Common myeloid progenitor, CD34-positive (primary cell): ENCODE measurements at regions not wholly inside any gene's neighbourhood (a gene's known extent, or its start where the extent isn't known, plus 50 kb on each side); places are given as distances from the start of the nearest gene placed in this dataset.
"Not testable (repeated sequence)": the region's sequence is repeated elsewhere in the genome, so short reads cannot be mapped to it uniquely, and the experiment has no call there.

Experiments
- CTCF ChIA-PET: fragments of 350-600 bp; sonication (Branson Sonifier 250); formaldehyde crosslinking; loops from one replicate; lab custom pipeline; 2021; ENCODE audit warnings: antibody characterized with exemption; lab: Charles Lee
- POLR2A ChIA-PET: fragments of 350-600 bp; sonication (Branson Sonifier 250); formaldehyde crosslinking; loops from one replicate; lab custom pipeline; 2021; ENCODE audit warnings: antibody characterized with exemption; lab: Charles Lee
- DNase-seq, 3 donors: peaks; one replicate each; pipeline versions ENCODE4 v3.0.0 to v3.0.0-alpha.2; 2013
- H3K27ac ChIP-seq, 2 experiments: 1 replicate in 1 of 2; 2 replicates in 1 of 2; pipeline ENCODE4 v1.7.0; 2013; ENCODE audit warnings: inconsistent platforms in 2 of 2, low read length in 2 of 2, mild to moderate bottlenecking in 2 of 2, low read depth in 1 of 2, moderate library complexity in 1 of 2; ENCODE audit not compliant: severe bottlenecking in 2 of 2, insufficient read depth in 1 of 2, poor library complexity in 1 of 2
- H3K27me3 ChIP-seq, 5 experiments: replicated peaks in 2 of 5; 1 replicate in 3 of 5; 2 replicates in 2 of 5; pipeline versions ENCODE4 v1.6.1 to v1.7.0; 2013; ENCODE audit warnings: low read length in 4 of 5, mild to moderate bottlenecking in 2 of 5, moderate library complexity in 2 of 5, inconsistent platforms in 1 of 5; ENCODE audit not compliant: insufficient read depth in 5 of 5, control insufficient read depth in 4 of 5
- H3K36me3 ChIP-seq, 4 experiments: 1 replicate in 2 of 4; 2 replicates in 2 of 4; pipeline versions ENCODE4 v1.6.1 to v1.7.0; 2013; ENCODE audit warnings: low read length in 3 of 4, control low read depth in 1 of 4, mild to moderate bottlenecking in 1 of 4; ENCODE audit not compliant: control insufficient read depth in 4 of 4, insufficient read depth in 4 of 4
- H3K4me1 ChIP-seq, 4 experiments: 1 replicate in 3 of 4; 2 replicates in 1 of 4; pipeline versions ENCODE4 v1.6.1 to v1.7.1; 2013; ENCODE audit warnings: low read length in 3 of 4, mild to moderate bottlenecking in 3 of 4, control low read depth in 1 of 4, inconsistent platforms in 1 of 4, moderate library complexity in 1 of 4; ENCODE audit not compliant: control insufficient read depth in 4 of 4, insufficient read depth in 4 of 4; ENCODE audit errors: control extremely low read depth in 1 of 4
- H3K4me3 ChIP-seq, 7 experiments: 1 replicate in 4 of 7; 2 replicates in 3 of 7; pipeline versions ENCODE4 v1.5.1 to v1.7.0; 2013; ENCODE audit warnings: mild to moderate bottlenecking in 7 of 7, low read length in 6 of 7, moderate library complexity in 6 of 7, inconsistent platforms in 2 of 7, low read depth in 2 of 7, control low read depth in 1 of 7; ENCODE audit not compliant: insufficient read depth in 4 of 7, control insufficient read depth in 1 of 7; ENCODE audit errors: extremely low read depth in 1 of 7
- H3K9me3 ChIP-seq, 5 experiments: 1 replicate in 4 of 5; 2 replicates in 1 of 5; pipeline versions ENCODE4 v1.6.1 to v1.7.1; 2013; ENCODE audit warnings: low read length in 4 of 5, mild to moderate bottlenecking in 2 of 5, inconsistent platforms in 1 of 5, low read depth in 1 of 5, moderate library complexity in 1 of 5; ENCODE audit not compliant: control insufficient read depth in 4 of 5, insufficient read depth in 2 of 5; ENCODE audit errors: control extremely low read depth in 1 of 5
- WGBS: methylation state at CpG from one replicate; pipeline ENCODE4 v1.1.5; 2013; ENCODE audit not compliant: insufficient coverage; 5-methylcytosine and 5-hydroxymethylcytosine counted together

DNA sequence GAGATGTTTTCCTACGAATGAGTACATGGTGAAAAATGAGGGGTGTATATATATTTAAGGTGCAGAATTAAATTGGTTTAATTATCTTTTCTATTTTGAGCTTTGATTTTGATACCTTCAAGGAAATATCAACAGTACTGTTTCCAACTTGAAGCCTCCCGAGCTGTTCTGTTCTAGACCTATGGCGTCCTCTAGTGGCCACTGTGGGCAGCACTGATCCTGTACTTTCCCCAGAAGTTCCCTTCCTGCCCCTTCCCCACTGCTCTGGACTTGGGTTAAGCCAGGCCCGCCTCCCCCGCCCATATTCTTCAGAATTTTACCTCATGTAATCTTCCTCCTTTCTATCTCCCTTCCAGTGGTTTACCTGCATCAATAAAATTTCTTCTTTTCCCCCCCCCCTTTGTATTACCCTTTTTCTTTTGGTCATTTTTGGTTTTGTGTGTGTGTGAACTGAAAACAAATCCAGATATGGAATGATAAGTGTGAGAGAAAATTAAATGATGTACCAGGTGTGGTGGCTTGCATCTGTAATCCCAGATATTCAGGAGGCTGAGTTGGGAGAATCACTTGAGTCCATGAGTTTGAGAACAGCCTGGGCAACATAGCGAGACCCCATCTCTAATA lies 1643.5 kb downstream of the TP53TG3F start:
- Histone ChIP-seq H3K36me3 (no peaks in the 10 kb centered on the region), H3K4me3 (no peak overlapping the region), H3K4me1 (no peaks in the 10 kb centered on the region), H3K9me3 (peaks cover 0 to 3% (median 2%) of the 10 kb centered on the region in 5 experiments), H3K27me3 (no peaks in the 10 kb centered on the region), H3K27ac (no peak overlapping the region)
- no peak for DNase-seq
- ChIA-PET CTCF (no interaction called here), POLR2A (no interaction called here)
- WGBS: 27% methylated on average over 3 of the region's 6 CpGs

DNA sequence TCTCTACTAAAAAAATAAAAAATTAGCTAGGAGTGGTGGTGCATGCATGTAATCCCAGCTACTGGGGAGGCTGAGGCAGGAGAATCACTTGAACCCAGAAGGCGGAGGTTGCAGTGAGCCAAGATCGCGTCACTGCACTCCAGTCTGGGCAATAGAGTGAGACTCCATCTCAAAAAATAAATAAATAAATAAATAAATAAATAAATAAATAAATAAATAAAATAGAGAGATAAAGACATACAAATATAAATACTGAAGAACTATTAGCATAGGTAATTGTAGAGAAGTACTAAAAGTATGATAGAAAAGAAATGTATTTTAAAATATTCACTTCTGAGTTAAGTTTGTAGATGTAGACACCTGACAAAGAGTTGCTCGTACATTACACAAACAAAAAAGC lies 1652.4 kb downstream of the TP53TG3F start:
- POLR2A ChIA-PET: not testable (repeated sequence)
- 83% methylated on average over 1 of the region's 4 CpGs for WGBS

DNA sequence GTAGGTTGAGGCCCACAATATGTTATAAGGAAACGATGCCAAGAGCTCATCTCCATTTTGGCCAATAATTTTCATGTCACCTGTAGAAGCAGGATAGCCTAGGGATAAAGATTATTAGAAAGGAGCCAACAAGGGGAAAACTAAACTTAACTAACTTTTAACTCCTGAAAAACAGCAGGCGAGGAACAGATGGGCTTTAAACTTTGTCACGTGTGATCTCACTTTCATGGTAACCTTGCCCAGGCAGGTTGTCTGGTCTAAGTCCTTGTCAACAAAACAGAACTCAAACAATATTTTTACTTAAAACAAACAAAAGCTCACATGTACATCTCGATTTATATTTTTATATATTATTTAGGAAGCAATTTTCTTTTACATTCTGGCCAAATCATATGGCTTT lies 1672.0 kb downstream of the TP53TG3F start:
- WGBS: 69% methylated on average over 2 of the region's 4 CpGs
- DNase-seq: no peak
- no peaks in the 10 kb centered on the region for H3K36me3 ChIP-seq
- ChIA-PET CTCF (no interaction called here), POLR2A (no interaction called here)
- no peak overlapping the region for H3K4me3 ChIP-seq
- no peaks in the 10 kb centered on the region for H3K27me3 ChIP-seq
- H3K4me1 ChIP-seq: no peaks in the 10 kb centered on the region
- no peaks in the 10 kb centered on the region for H3K9me3 ChIP-seq
- no peak overlapping the region for H3K27ac ChIP-seq

More for the DNA sequence above, 1652.4 kb downstream of the TP53TG3F start:
- CTCF ChIA-PET, H3K27ac ChIP-seq, H3K27me3 ChIP-seq, H3K36me3 ChIP-seq, H3K9me3 ChIP-seq, H3K4me3 ChIP-seq, H3K4me1 ChIP-seq, DNase-seq: not testable (repeated sequence)

DNA sequence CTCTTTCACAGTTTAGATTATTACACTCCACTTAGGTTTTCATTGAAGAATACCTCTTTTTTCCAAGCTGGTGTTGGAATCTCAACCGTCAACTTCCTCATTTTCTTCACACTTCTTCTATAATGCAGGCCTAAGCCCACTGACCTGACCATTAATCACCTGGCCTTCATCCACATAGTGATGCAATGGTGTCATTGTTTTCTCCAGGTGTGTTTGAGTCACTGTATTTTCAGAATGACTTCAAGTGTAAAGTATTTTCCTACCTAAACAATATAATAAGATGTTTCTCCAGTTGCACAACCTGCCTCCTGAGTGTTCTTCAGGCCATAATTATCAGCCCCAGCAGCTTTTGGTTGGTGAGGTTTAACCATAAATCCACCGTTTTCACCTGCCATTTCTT lies 1675.1 kb downstream of the TP53TG3F start:
- Histone ChIP-seq H3K36me3 (no peaks in the 10 kb centered on the region), H3K27ac (no peak overlapping the region), H3K27me3 (no peaks in the 10 kb centered on the region), H3K4me1 (no peaks in the 10 kb centered on the region), H3K4me3 (no peak overlapping the region), H3K9me3 (no peaks in the 10 kb centered on the region)
- ChIA-PET CTCF (no interaction called here), POLR2A (no interaction called here)
- 14% methylated on average over 1 of the region's 2 CpGs for WGBS
- no peak for DNase-seq

DNA sequence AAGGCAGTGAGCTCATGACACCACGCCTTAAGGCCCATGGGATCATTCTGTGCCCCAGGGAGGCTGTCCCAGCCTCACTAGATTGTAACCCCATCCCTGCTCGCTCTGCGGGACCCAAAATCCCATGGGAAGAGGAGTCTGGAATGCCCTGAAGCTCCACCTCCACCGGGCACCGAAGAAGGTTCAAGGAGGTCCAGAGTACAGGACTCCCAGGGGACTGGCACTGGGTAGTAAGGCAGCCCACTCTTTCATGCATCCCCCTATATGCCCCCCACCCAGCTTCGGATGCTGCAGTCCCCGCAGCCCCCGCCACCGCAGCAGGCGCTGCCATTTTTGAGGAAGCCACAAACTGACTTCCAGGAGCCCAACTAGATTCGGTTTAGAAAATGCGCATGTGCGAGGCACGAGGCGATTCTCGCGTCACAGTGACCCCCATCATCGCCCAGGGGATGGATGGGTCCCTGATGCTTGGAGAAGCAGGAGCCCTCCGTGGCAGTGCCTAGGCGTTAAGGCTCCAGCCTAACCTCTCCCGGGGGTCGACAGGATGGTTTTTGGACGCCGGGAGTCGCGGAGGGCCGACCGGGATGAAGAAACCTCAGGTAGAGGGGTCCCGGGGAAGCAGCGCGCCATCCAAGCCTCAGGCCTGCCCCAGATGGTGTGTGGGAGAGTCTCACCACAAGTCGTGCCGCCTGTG lies 1681.0 kb downstream of the TP53TG3F start:
- Histone ChIP-seq H3K27ac (no peak overlapping the region), H3K27me3 (no peaks in the 10 kb centered on the region), H3K4me1 (no peaks in the 10 kb centered on the region), H3K36me3 (no peaks in the 10 kb centered on the region), H3K9me3 (peaks cover 0 to 26% (median 14%) of the 10 kb centered on the region in 5 experiments), H3K4me3 (no peak overlapping the region)
- DNase-seq: no peak
- ChIA-PET POLR2A (no interaction called here), CTCF (no interaction called here)
- 81% methylated on average over 25 of the region's 33 CpGs for WGBS

DNA sequence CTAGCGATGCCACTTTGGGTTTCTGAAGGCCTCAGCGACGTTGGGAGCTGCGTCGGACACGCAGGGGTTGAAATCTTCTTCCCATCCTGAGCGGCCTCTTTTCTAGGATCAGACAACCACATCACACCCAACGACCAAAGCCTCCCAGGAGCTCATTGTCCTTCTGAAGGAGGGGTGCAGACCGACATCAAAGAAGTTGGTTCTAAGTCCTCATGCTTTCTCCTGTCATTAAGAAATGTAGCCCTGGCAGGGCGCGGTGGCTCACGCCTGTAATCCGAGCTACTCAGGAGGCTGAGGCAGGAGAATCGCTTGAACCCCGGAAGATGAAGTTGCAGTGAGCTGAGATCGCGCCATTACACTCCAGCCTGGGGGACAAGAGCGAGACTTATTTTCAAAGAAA lies 1681.9 kb downstream of the TP53TG3F start:
- WGBS: 77% methylated on average over 16 of the region's 18 CpGs
- POLR2A ChIA-PET: no interaction called here

DNA sequence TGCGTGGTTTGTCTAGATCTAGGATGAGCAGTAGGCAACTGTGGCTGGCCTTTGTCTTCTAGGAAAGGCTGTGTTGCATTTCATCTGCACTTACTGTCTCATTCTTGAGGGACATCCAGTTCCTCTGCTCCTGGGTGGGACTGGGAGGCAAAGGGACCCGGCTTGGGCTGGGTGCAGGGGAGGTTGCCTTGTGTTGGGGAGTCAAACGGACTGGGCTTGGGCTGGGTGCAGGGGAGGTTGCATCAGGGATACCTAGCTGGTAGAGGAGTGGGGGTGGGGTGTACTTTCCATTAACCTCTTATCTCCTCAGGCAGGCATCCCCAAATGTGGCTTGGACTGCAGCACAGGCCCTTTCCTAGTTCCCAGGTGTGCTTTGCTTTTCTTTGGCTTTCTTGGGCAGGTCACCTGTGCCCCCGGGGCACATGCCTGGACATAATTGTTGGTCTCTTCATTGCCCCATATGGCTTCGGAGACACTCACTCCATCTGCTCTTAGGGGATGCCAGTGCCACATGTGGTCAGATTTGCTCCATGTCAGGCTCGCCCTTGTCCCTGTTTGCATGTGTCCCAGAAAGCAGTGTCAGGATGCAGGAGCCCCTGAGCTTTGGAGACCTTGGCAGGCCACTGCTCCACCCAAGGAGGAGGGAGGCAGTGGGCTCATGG lies 1682.9 kb downstream of the TP53TG3F start:
- Histone ChIP-seq H3K27ac (no peak overlapping the region), H3K27me3 (no peaks in the 10 kb centered on the region), H3K4me3 (no peak overlapping the region), H3K36me3 (no peaks in the 10 kb centered on the region), H3K4me1 (no peaks in the 10 kb centered on the region), H3K9me3 (peaks cover 0 to 38% (median 18%) of the 10 kb centered on the region in 5 experiments)
- ChIA-PET CTCF (no interaction called here), POLR2A (no interaction called here)
- DNase-seq: no peak
- WGBS: 63% methylated on average over 4 of the region's 6 CpGs

More for the DNA sequence above, 1681.9 kb downstream of the TP53TG3F start:
- Histone ChIP-seq H3K27ac (no peak overlapping the region), H3K4me1 (no peaks in the 10 kb centered on the region), H3K27me3 (no peaks in the 10 kb centered on the region), H3K9me3 (peaks cover 0 to 31% (median 14%) of the 10 kb centered on the region in 5 experiments), H3K4me3 (no peak overlapping the region), H3K36me3 (no peaks in the 10 kb centered on the region)
- no peak for DNase-seq
- CTCF ChIA-PET: no interaction called here
